ENCODE measurements at regions not wholly inside any gene's neighbourhood (a gene's known extent, or its start where the extent isn't known, plus 50 kb on each side); places are given as distances from the start of the nearest gene placed in this dataset.

- TF ChIP-seq EP300 (IDR thresholded peaks at IDR 0.05; ENCODE audit: borderline replicate concordance) = no peak
- no peak for TF ChIP-seq ZBTB7A (IDR thresholded peaks at IDR 0.05; ENCODE audit: low read depth)
- no peak for TF ChIP-seq CREB1 (IDR thresholded peaks at IDR 0.05; ENCODE audit: low read depth)
- no peak for TF ChIP-seq FOXM1 (IDR thresholded peaks at IDR 0.05; ENCODE audit: borderline replicate concordance, low read depth)
- TF ChIP-seq EGR1 (IDR thresholded peaks at IDR 0.05) = no peak
- TF ChIP-seq YY1 (IDR thresholded peaks at IDR 0.05; ENCODE audit: low read depth) = no peak
- TF ChIP-seq NFIC (IDR thresholded peaks at IDR 0.05) = no peak
- no peak for TF ChIP-seq MAX (IDR thresholded peaks at IDR 0.05)
- no peak for TF ChIP-seq REST (IDR thresholded peaks at IDR 0.05; ENCODE audit: low read depth)
- no peak for TF ChIP-seq TAF1 (IDR thresholded peaks at IDR 0.05; ENCODE audit: low read depth)
- TF ChIP-seq CEBPB (IDR thresholded peaks at IDR 0.05) = no peak
- TF ChIP-seq RAD21 (IDR thresholded peaks at IDR 0.05; ENCODE audit: low read depth) = no peak
- TF ChIP-seq TEAD4 (IDR thresholded peaks at IDR 0.05) = no peak
- TF ChIP-seq USF1 (IDR thresholded peaks at IDR 0.05) = no peak
- no peak for TF ChIP-seq TCF12 (IDR thresholded peaks at IDR 0.05; ENCODE audit: low read depth)
Measured at GRCh38 chr6:108742041-108742440, 106.2 kb upstream of the ARMC2 start.

GRCh38 chr6:108744244-108744972 is 103.8 kb upstream of the ARMC2 start:
- TF ChIP-seq FOXM1 (IDR thresholded peaks at IDR 0.05; ENCODE audit: borderline replicate concordance, low read depth) (no peak), NFIC (IDR thresholded peaks at IDR 0.05) (no peak), CEBPB (IDR thresholded peaks at IDR 0.05) (no peak), TCF12 (IDR thresholded peaks at IDR 0.05; ENCODE audit: low read depth) (no peak), TAF1 (IDR thresholded peaks at IDR 0.05; ENCODE audit: low read depth) (no peak), USF1 (IDR thresholded peaks at IDR 0.05) (no peak), CREB1 (IDR thresholded peaks at IDR 0.05; ENCODE audit: low read depth) (no peak), MAX (IDR thresholded peaks at IDR 0.05) (no peak), RAD21 (IDR thresholded peaks at IDR 0.05; ENCODE audit: low read depth) (no peak), TEAD4 (IDR thresholded peaks at IDR 0.05) (no peak), EP300 (IDR thresholded peaks at IDR 0.05; ENCODE audit: borderline replicate concordance) (no peak), ZBTB7A (IDR thresholded peaks at IDR 0.05; ENCODE audit: low read depth) (no peak), REST (IDR thresholded peaks at IDR 0.05; ENCODE audit: low read depth) (no peak), YY1 (IDR thresholded peaks at IDR 0.05; ENCODE audit: low read depth) (no peak), EGR1 (IDR thresholded peaks at IDR 0.05) (no peak)

GRCh38 chr6:108744996-108745395 is 103.2 kb upstream of the ARMC2 start:
- TF ChIP-seq MAX (IDR thresholded peaks at IDR 0.05) (no peak), RAD21 (IDR thresholded peaks at IDR 0.05; ENCODE audit: low read depth) (no peak), TEAD4 (IDR thresholded peaks at IDR 0.05) (no peak), YY1 (IDR thresholded peaks at IDR 0.05; ENCODE audit: low read depth) (no peak), TAF1 (IDR thresholded peaks at IDR 0.05; ENCODE audit: low read depth) (no peak), EP300 (IDR thresholded peaks at IDR 0.05; ENCODE audit: borderline replicate concordance) (no peak), TCF12 (IDR thresholded peaks at IDR 0.05; ENCODE audit: low read depth) (no peak), NFIC (IDR thresholded peaks at IDR 0.05) (no peak), REST (IDR thresholded peaks at IDR 0.05; ENCODE audit: low read depth) (no peak), FOXM1 (IDR thresholded peaks at IDR 0.05; ENCODE audit: borderline replicate concordance, low read depth) (no peak), ZBTB7A (IDR thresholded peaks at IDR 0.05; ENCODE audit: low read depth) (no peak)

All from Ishikawa (cell line).